ENCODE measurements at regions not wholly inside any gene's neighbourhood (a gene's known extent, or its start where the extent isn't known, plus 50 kb on each side); places are given as distances from the start of the nearest gene placed in this dataset.
"Not testable (repeated sequence)": the region's sequence is repeated elsewhere in the genome, so short reads cannot be mapped to it uniquely, and the experiment has no call there.

GRCh38 chr6:119749335-119749734, 399.8 kb upstream of the MAN1A1 start (continued):
- TF ChIP-seq CBX5 (IDR thresholded peaks at IDR 0.05; ENCODE audit: low read depth, low read length), result no peak
- TF ChIP-seq CHD2 (IDR thresholded peaks at IDR 0.05; ENCODE audit: low read length), result no peak
- TF ChIP-seq MAX (IDR thresholded peaks at IDR 0.05), result no peak
- TF ChIP-seq TCF12 (IDR thresholded peaks at IDR 0.05; ENCODE audit: low read depth, low read length), result no peak

- FAIRE-seq; H4K5ac ChIP-seq (ENCODE audit: insufficient read length, low read depth, low read length); DNase-seq (ENCODE audit: low read depth in 1 of 2, low spot score in 2 of 2); H3K23me2 ChIP-seq (ENCODE audit: low read depth, low read length); H2BK5ac ChIP-seq (ENCODE audit: low read depth, low read length); H2AK5ac ChIP-seq (ENCODE audit: low read depth, low read length); H2BK20ac ChIP-seq (ENCODE audit: low read length); H3K4me1 ChIP-seq (replicated peaks in 1 of 4; ENCODE audit: control insufficient read depth in 3 of 4, insufficient read depth in 4 of 4, low read length in 3 of 4); H3K14ac ChIP-seq (ENCODE audit: insufficient read length); H3K79me1 ChIP-seq (ENCODE audit: low read depth, low read length); H2BK15ac ChIP-seq (ENCODE audit: low read length); H2BK120ac ChIP-seq (replicated peaks; ENCODE audit: low read depth, low read length); H2BK12ac ChIP-seq (ENCODE audit: low read depth, low read length); H3K9ac ChIP-seq (replicated peaks in 1 of 4; ENCODE audit: extremely low read depth in 1 of 4, low read depth in 3 of 4, low read length in 3 of 4); H3K9me3 ChIP-seq (ENCODE audit: insufficient read depth in 2 of 2, low read depth in 1 of 2, low read length in 1 of 2); H3K56ac ChIP-seq (replicated peaks; ENCODE audit: insufficient read length, low read depth, low read length); H3K4me2 ChIP-seq (ENCODE audit: insufficient read depth in 1 of 2, low read depth in 2 of 2, low read length in 2 of 2); H4K8ac ChIP-seq (ENCODE audit: extremely low read depth, insufficient read depth, low read length); H4K91ac ChIP-seq (replicated peaks; ENCODE audit: insufficient read length, low read length); H2AFZ ChIP-seq (ENCODE audit: low read length); H3K23ac ChIP-seq (ENCODE audit: insufficient read length); H3K27me3 ChIP-seq (replicated peaks in 1 of 4; ENCODE audit: control insufficient read depth in 3 of 4, extremely low read depth in 1 of 4, insufficient read depth in 3 of 4, low read length in 3 of 4); H3K79me2 ChIP-seq (ENCODE audit: control insufficient read depth in 1 of 2, insufficient read depth in 2 of 2, low read length in 2 of 2); H4K20me1 ChIP-seq (replicated peaks in 1 of 2; ENCODE audit: control insufficient read depth in 1 of 2, insufficient read depth in 2 of 2, low read length in 2 of 2); H3K4me3 ChIP-seq (ENCODE audit: extremely low read depth in 1 of 4, insufficient read depth in 2 of 4, low read depth in 3 of 4, low read length in 4 of 4); H3K18ac ChIP-seq (ENCODE audit: extremely low read depth, low read length); POLR2A ChIA-PET (ENCODE audit: partially characterized antibody); H3K27ac ChIP-seq (ENCODE audit: low read depth, low read length); H3K36me3 ChIP-seq (ENCODE audit: control insufficient read depth in 2 of 4, insufficient read depth in 4 of 4, low read length in 3 of 4); H3K4ac ChIP-seq (replicated peaks; ENCODE audit: insufficient read length, low read depth, low read length): not testable (repeated sequence)
- 89% methylated on average over 3 of the region's 3 CpGs; no CpG with 5 or more reads in 1 of the 2 experiments for WGBS, 2 experiments (ENCODE audit: extremely low coverage in 1 of 2, insufficient coverage in 1 of 2, insufficient read length in 1 of 2, insufficient replicate concordance in 2 of 2, low coverage in 1 of 2, low lambda C conversion rate in 2 of 2, missing lambda C conversion rate in 1 of 2)
- CTCF ChIA-PET (ENCODE audit: partially characterized antibody), result interaction anchor here (0.9 to 2.5 kb wide), 3 partner anchors 10 to 230 kb away, joined by 3 to 9 read pairs (median 3); no protein-coding TSS in a partner anchor
These were observed 399.0 kb upstream of the MAN1A1 start for GRCh38 chr6:119748535-119748934.
